ENCODE measurements at regions not wholly inside any gene's neighbourhood (a gene's known extent, or its start where the extent isn't known, plus 50 kb on each side); places are given as distances from the start of the nearest gene placed in this dataset.
"Not testable (repeated sequence)": the region's sequence is repeated elsewhere in the genome, so short reads cannot be mapped to it uniquely, and the experiment has no call there.

DNA sequence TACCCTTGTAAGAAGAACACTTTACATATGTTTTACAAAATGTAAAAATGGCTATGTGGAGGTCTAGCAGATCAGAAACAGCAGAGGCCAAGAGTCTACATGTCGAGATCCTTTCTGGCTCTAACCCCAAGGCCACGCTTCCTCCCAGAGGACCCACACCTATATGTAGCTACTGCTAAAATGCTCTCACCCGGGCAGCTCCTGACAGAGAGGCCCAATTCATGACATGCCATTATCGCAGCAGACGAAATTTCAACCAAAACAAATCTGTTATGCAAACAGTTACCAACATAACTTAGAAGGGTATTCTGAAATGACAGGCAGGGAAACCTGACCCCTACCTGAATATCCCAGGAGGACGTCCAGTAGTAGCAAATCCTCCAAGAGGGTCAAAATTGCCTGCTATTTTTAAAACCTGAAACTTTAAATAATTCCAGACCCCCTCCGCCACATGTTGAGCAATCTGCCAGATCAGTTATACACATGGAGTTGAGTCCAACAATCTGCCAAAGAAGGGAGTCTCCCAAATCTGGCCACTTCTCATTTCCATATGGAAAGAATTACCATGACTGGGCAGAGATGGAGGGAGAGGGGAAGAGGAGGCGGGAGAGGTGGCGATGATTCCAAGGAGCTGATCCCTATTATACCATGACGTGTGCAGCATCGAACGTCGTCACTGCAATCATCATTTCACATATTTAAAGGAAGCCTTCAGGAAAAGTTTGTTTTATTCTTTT lies 192.9 kb upstream of the TBL1X start:
- no peak for DNase-seq

GRCh38 chrX:9273744-9274143 lies 191.1 kb upstream of the TBL1X start:
- no peak for DNase-seq

GRCh38 chrX:9278475-9279233 lies 186.2 kb upstream of the TBL1X start:
- no peak for DNase-seq

- no peak for DNase-seq
These were observed 185.7 kb upstream of the TBL1X start for GRCh38 chrX:9279234-9279544.

- no peak for DNase-seq
These were observed 184.0 kb upstream of the TBL1X start for GRCh38 chrX:9280831-9281230.

DNA sequence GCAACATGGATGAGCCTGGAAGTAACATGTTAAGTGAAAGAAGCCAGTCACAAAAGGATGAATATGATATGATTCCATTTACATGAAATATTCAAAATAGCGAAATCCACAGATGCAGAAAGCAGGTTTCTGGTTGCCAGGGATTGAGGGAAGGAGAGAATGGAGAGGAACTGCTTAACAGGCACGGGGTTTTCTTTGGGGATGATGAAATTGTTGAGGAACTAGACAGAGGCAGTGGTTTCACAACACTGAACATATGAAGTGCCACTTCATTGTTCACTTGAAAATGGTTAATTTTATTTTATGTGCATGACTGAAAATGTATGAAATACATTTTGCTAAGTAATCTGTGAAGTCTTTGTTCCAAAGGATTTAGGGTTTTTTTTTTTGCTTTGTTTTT lies 182.5 kb upstream of the TBL1X start:
- DNase-seq: no peak

DNA sequence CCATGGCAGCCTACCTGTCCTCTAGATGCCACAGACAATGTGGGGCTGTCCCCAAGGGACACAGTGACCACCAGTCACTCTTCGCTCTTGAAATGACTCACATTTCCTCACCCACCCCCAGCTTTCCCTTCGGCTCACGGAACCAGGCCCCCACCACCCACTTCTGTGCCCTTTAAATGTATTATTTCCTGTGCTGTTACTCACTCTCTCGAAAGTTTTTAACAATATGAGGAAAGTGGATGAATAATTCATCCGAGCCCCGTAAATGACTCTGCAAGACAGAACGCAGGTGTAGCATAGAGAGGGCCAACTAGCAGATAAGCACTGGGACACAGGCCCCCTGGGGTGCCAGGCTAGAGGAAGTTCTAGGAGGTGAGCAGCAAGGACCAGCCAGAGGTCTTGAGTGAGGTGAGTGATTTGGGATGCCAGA lies 179.5 kb upstream of the TBL1X start:
- no peak for DNase-seq

DNA sequence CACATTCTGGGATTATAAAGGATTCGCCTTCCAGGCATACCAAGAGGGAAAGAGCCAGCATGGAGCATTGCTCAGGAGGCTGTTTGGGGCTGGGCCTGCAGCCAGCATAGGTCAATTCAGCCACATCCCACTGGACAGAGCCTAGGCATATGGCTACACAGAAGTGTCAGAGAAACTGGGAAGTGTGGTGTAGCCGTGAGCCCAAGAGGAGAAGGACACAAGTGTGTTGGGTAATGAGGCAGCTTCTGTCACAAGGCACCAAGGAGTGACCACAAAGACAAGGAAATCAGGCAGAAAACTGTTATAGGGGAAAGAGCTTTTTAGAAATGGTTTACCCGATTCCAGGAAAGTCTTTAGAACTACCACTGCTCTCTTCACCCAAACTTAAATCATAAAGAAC lies 178.6 kb upstream of the TBL1X start:
- no peak for DNase-seq

DNA sequence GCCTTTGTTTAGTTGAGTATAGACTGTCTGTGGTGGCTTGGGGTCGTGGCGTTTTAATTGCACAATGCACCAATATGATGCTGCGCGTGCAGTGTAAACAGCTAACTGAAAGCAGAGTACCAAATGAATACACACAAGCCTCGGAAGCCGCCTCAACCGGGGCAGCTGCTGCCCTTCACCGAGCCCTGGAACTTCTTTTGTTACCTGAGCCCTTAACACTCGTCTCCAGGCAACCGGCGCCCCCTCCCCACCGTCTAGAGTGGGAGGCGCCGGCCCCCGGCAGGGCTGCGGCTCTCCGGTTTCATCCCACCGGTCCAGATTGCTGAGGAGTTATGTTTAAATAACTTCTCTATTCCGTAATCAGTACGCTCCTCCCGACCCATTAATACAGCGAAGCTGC lies 173.2 kb upstream of the TBL1X start:
- DNase-seq: no peak

DNA sequence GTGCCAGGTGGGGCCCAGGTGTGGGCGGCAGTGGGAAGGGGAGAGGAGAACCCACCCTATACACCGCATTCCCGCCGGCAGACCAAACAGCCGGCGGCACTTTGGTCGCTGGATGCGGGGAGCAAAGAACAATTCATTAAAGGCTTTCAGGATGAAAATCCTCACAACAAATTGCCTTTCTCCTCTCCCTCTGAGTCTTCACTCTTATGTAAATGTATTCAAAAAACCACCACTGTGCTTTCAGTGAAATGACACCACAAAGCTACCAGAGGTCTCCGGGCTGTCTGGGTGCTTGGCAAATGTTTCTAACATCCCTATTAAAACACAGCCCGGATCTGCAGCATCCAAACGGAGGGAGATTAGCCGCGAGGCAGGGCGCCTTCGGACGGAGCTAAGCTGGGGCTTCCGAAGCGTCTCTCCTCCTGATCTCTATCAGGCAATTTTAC lies 171.8 kb upstream of the TBL1X start:
- no peak for DNase-seq

- no peak for DNase-seq
These were observed 171.0 kb upstream of the TBL1X start for GRCh38 chrX:9293903-9294302.

GRCh38 chrX:9295551-9295950 lies 169.3 kb upstream of the TBL1X start:
- no peak for DNase-seq

GRCh38 chrX:9298221-9298620 lies 166.6 kb upstream of the TBL1X start:
- no peak for DNase-seq

DNA sequence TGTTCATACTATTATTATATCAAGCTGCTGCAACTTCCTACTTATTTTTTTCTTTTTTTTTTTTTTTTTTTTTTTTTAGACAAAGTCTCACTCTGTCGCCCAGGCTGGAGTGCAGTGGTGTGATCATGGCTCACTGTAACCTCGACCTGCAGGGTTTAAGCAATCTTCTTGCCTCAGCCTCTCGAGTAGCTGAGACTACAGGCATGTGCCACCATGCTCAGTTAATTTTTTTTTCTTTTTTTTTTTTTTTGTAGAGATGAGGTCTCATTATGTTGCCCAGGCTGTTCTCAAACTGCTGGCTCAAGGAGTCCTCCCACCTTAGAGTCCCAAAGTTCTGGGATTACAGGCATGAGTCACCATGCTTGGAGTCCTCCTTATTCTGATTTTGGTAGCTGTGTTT lies 165.2 kb upstream of the TBL1X start:
- not testable (repeated sequence) for DNase-seq

- DNase-seq: no peak
These were observed 163.0 kb upstream of the TBL1X start for GRCh38 chrX:9301836-9302235.

- no peak for DNase-seq
These were observed 162.5 kb upstream of the TBL1X start for GRCh38 chrX:9302381-9302780.

DNA sequence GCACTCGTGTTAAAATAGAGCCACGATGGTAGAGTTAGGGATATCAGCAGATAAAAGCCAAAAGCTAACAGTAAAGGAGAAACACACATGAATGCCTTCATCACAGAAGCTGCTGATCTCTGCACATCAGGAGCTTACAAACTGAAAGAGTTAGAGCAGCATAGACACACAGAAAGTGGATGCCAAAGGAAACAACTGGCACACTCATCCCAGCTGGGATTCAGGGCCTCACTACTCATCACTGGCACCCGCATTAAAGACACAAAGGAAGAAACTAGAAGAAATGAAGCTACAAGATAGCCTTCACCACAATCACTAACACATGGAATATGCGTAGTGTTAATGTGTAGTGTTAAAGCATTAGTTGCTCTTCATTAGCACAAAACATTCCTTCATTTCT lies 156.4 kb upstream of the TBL1X start:
- DNase-seq: no peak

- no peak for DNase-seq
These were observed 154.2 kb upstream of the TBL1X start for GRCh38 chrX:9310616-9311015.

DNA sequence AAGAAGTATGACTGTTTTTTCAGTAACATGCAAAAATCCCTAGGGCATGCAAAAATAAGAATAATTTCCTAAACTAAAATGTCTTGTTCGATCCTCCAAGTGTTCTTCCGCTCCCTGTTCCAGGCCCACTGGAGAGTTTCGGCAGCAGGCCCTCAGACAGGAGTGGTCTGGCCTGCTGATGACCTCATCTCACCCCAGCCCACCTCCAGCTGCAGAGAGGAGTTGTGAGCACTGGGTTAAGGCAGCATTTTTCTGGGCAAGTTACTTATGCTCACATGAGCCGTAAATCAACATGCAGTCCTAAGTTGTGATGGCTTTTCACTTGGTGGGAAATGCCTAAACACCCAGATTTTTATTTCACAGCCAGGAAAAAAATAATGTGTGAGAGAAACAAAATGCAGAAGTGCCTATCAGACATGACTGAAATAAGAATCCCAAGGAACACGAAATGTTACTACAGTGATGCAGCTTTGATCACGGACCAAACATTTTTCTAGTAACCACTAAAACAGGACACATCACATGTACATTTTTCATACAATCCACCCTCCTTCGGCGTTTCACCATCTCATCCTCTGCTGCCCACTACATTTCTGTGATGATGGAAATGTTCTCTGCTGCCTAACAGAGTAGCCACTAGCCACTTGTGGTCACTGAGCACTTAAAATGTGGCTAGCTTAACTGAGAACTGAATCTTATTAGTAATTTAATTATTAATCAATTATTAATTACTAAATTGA lies 153.3 kb upstream of the TBL1X start:
- no peak for DNase-seq

DNA sequence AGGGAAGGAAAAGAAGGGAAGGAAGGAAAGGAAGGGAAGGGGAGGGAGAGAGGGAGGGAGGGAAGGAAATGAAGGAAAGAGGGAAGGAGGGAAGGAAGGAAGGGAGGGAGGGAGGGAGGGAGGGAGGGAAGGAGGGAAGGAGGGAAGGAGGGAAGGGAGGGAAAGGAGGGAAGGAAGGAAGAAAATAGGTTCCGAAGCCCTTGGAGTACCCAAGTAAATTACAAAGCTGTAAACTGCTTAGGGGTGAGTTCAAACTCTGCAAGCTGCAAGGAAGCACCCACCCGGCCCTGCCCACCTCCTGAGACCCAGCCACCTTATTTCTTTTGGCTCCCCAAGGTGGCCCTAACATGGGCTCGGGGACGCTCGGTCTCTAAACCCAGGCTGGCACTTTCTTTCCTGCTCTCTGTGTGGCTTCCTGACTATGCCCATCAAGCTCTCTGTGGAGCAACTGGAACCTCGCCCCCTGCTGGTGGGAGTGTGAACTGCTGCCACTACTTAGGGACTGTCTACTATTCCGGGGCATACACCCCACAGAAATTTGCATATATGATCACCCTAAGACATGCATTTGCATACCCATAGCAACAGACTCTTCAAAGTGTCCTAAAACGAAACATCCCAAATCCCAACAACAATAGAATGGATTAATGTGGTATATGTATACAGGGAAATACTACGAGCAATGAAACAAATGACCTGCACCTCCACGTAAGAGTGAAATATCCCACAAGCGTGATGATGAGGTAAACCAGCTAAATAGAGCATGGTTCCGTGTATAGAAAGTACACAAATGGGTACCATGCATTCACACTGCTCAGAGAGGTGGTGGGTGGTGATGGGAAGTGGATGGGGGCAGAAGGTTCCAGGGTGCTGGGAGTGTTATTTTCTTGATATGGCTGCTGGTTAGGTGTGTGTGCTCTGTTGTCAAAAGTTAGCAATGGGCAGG lies 151.7 kb upstream of the TBL1X start:
- DNase-seq: no peak

DNA sequence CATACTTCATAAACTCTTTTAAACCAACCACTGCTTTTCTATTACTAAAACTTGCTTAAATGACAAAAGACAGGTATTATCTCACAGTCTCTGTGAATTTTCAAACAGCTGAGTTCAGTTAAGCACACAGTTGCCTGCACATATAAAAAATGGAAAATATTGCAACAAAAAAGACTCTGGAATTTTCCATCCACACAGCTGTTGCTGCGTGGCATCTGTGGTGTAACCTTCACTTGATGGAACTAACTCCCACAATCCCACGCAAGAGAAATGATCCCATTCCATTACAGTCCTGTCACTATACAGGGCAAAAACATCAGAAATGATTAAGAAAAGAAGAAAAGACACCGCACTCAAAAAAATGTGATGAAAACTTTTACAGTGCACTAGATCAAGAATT lies 149.8 kb upstream of the TBL1X start:
- no peak for DNase-seq

DNA sequence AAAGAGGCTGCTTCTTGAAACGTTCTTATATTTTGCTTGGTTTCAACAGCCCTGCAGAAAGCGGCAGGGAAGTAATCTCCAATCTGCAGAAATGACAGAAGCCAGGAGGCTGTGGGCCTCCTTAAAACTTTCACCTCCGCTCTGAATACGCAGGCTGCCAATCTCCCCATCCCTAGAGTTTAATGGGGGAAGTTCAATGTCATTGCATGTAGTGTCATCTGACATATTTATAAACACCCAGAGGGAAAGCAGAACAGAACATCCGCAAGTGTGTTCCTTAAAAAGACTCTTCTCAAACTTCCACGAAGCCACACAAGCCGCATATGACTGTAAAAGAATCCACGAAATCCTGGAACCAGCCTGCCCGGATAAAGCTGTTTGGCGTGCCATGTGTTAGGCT lies 148.8 kb upstream of the TBL1X start:
- DNase-seq: no peak

GRCh38 chrX:9317176-9317575 lies 147.7 kb upstream of the TBL1X start:
- DNase-seq: no peak

All from amniotic stem cell (primary cell).